H1 (cell line): ENCODE measurements at regions not wholly inside any gene's neighbourhood (a gene's known extent, or its start where the extent isn't known, plus 50 kb on each side); places are given as distances from the start of the nearest gene placed in this dataset.

Experiments used
- CTCF ChIA-PET: fragments of 300-600 bp; sonication (Branson Sonifier 250); formaldehyde crosslinking; loops from one replicate; lab custom pipeline; 2021; ENCODE audit not compliant: partially characterized antibody; lab: Charles Lee
- POLR2A ChIA-PET: fragments of 300-600 bp; sonication (Branson Sonifier 250); formaldehyde crosslinking; loops from one replicate; lab custom pipeline; 2021; ENCODE audit warnings: inconsistent platforms; ENCODE audit not compliant: partially characterized antibody; lab: Charles Lee
- DNase-seq, 2 experiments: peaks; one replicate each; pipeline versions ENCODE4 v3.0.0 to v3.0.0-alpha.2; 2010 to 2022; ENCODE audit warnings: low spot score in 2 of 2, low read depth in 1 of 2, mixed read lengths in 1 of 2
- FAIRE-seq: peaks from 2 replicates; lab custom pipeline; 2011; peaks lifted over from hg19 to GRCh38; lab: Jason Lieb, UNC
- H2AFZ ChIP-seq: 2 replicates; pipeline ENCODE4 v1.8.1; 2012; ENCODE audit warnings: low read length, inconsistent platforms
- H2AK5ac ChIP-seq: 2 replicates; pipeline ENCODE4 v1.6.1; 2013; ENCODE audit warnings: low read depth, low read length
- H2BK120ac ChIP-seq: replicated peaks from 2 replicates; pipeline ENCODE3; 2013; ENCODE audit warnings: low read depth, low read length, inconsistent platforms
- H2BK12ac ChIP-seq: 2 replicates; pipeline ENCODE4 v1.6.1; 2013; ENCODE audit warnings: low read depth, low read length
- H2BK15ac ChIP-seq: 2 replicates; pipeline ENCODE4 v1.6.1; 2013; ENCODE audit warnings: low read length
- H2BK20ac ChIP-seq: 2 replicates; pipeline ENCODE4 v1.6.1; 2013; ENCODE audit warnings: low read length
- H2BK5ac ChIP-seq: 2 replicates; pipeline ENCODE4 v1.6.1; 2013; ENCODE audit warnings: low read depth, low read length
- H3K14ac ChIP-seq: 2 replicates; pipeline ENCODE4 v1.6.1; 2013; ENCODE audit warnings: inconsistent platforms; ENCODE audit not compliant: insufficient read length
- H3K18ac ChIP-seq: 2 replicates; pipeline ENCODE4 v1.6.1; 2013; ENCODE audit warnings: low read length; ENCODE audit errors: extremely low read depth
- H3K23ac ChIP-seq: 2 replicates; pipeline ENCODE4 v1.6.1; 2013; ENCODE audit warnings: inconsistent platforms; ENCODE audit not compliant: insufficient read length
- H3K23me2 ChIP-seq: 2 replicates; pipeline ENCODE4 v1.6.1; 2013; ENCODE audit warnings: low read depth, low read length
- H3K27ac ChIP-seq: 2 replicates; pipeline ENCODE4 v1.6.1; 2011; ENCODE audit warnings: low read depth, low read length, inconsistent platforms
- H3K27me3 ChIP-seq, 4 experiments: replicated peaks in 1 of 4; 1 replicate in 1 of 4; 2 replicates in 3 of 4; pipeline versions ENCODE4 v1.6.1 to v1.8.1; 2011 to 2013; ENCODE audit warnings: low read length in 3 of 4, mild to moderate bottlenecking in 3 of 4, inconsistent platforms in 2 of 4, mixed read lengths in 2 of 4, moderate library complexity in 1 of 4; ENCODE audit not compliant: control insufficient read depth in 3 of 4, insufficient read depth in 3 of 4; ENCODE audit errors: extremely low read depth in 1 of 4
- H3K36me3 ChIP-seq, 4 experiments: 2 replicates each; pipeline versions ENCODE4 v1.6.1 to v1.8.1; 2011 to 2013; ENCODE audit warnings: mild to moderate bottlenecking in 4 of 4, low read length in 3 of 4, moderate library complexity in 2 of 4, control low read depth in 1 of 4, inconsistent platforms in 1 of 4; ENCODE audit not compliant: insufficient read depth in 4 of 4, control insufficient read depth in 2 of 4
- H3K4ac ChIP-seq: replicated peaks from 2 replicates; pipeline ENCODE3; 2013; ENCODE audit warnings: low read length, low read depth, mixed read lengths, inconsistent platforms; ENCODE audit not compliant: insufficient read length
- H3K4me1 ChIP-seq, 4 experiments: replicated peaks in 1 of 4; 1 replicate in 1 of 4; 2 replicates in 3 of 4; pipeline versions ENCODE4 v1.6.1 to v1.8.1; 2011 to 2013; ENCODE audit warnings: low read length in 3 of 4, inconsistent platforms in 2 of 4, mixed read lengths in 1 of 4; ENCODE audit not compliant: insufficient read depth in 4 of 4, control insufficient read depth in 3 of 4
- H3K4me2 ChIP-seq, 2 experiments: 2 replicates each; pipeline versions ENCODE4 v1.6.1 to v1.8.1; 2011 to 2013; ENCODE audit warnings: low read depth in 2 of 2, low read length in 2 of 2, control low read depth in 1 of 2, inconsistent platforms in 1 of 2, mild to moderate bottlenecking in 1 of 2; ENCODE audit not compliant: insufficient read depth in 1 of 2
- H3K4me3 ChIP-seq, 4 experiments: fragments of 200-600, 300-600 bp in 1 of 4; sonication (generic), shearing (Covaris generic), sonication (Bioruptor Twin) in 1 of 4; 2 replicates each; pipeline versions ENCODE4 v1.5.1 to v1.8.1; 2011 to 2016; ENCODE audit warnings: low read length in 4 of 4, low read depth in 3 of 4, control low read depth in 2 of 4, inconsistent platforms in 2 of 4, mild to moderate bottlenecking in 2 of 4, mixed read lengths in 1 of 4, moderate library complexity in 1 of 4; ENCODE audit not compliant: insufficient read depth in 2 of 4; ENCODE audit errors: extremely low read depth in 1 of 4
- H3K56ac ChIP-seq: replicated peaks from 2 replicates; pipeline ENCODE3; 2013; ENCODE audit warnings: low read depth, mild to moderate bottlenecking, mixed read lengths, low read length, inconsistent platforms; ENCODE audit not compliant: insufficient read length
- H3K79me1 ChIP-seq: 2 replicates; pipeline ENCODE4 v1.6.1; 2013; ENCODE audit warnings: low read depth, low read length, control low read depth
- H3K79me2 ChIP-seq, 2 experiments: 2 replicates each; pipeline versions ENCODE4 v1.6.1 to v1.8.1; 2012 to 2013; ENCODE audit warnings: low read length in 2 of 2, mild to moderate bottlenecking in 2 of 2, inconsistent platforms in 1 of 2; ENCODE audit not compliant: insufficient read depth in 2 of 2, control insufficient read depth in 1 of 2
- H3K9ac ChIP-seq, 4 experiments: replicated peaks in 1 of 4; 1 replicate in 1 of 4; 2 replicates in 3 of 4; pipeline versions ENCODE4 v1.6.1 to v1.8.1; 2011 to 2013; ENCODE audit warnings: low read depth in 3 of 4, low read length in 3 of 4, control low read depth in 2 of 4, mild to moderate bottlenecking in 2 of 4, moderate library complexity in 2 of 4, inconsistent platforms in 1 of 4; ENCODE audit errors: extremely low read depth in 1 of 4
- H3K9me3 ChIP-seq, 2 experiments: 2 replicates each; pipeline versions ENCODE4 v1.6.1 to v1.8.1; 2012 to 2013; ENCODE audit warnings: mild to moderate bottlenecking in 2 of 2, moderate library complexity in 2 of 2, control low read depth in 1 of 2, inconsistent platforms in 1 of 2, low read depth in 1 of 2, low read length in 1 of 2, mixed read lengths in 1 of 2; ENCODE audit not compliant: insufficient read depth in 2 of 2
- H4K20me1 ChIP-seq, 2 experiments: replicated peaks in 1 of 2; 2 replicates each; pipeline versions ENCODE3 to v1.8.1; 2011 to 2013; ENCODE audit warnings: inconsistent platforms in 2 of 2, low read length in 2 of 2, mild to moderate bottlenecking in 1 of 2; ENCODE audit not compliant: insufficient read depth in 2 of 2, control insufficient read depth in 1 of 2
- H4K5ac ChIP-seq: 2 replicates; pipeline ENCODE4 v1.6.1; 2013; ENCODE audit warnings: low read length, low read depth, mixed read lengths, inconsistent platforms; ENCODE audit not compliant: insufficient read length
- H4K8ac ChIP-seq: 2 replicates; pipeline ENCODE4 v1.8.0; 2013; ENCODE audit warnings: mild to moderate bottlenecking, moderate library complexity, low read length, inconsistent platforms; ENCODE audit not compliant: insufficient read depth; ENCODE audit errors: extremely low read depth
- H4K91ac ChIP-seq: replicated peaks from 2 replicates; pipeline ENCODE3; 2013; ENCODE audit warnings: low read length, mixed read lengths, inconsistent platforms; ENCODE audit not compliant: insufficient read length
- CBX5 ChIP-seq: fragments of 300-800, 300-1000 bp; sonication (generic); IDR thresholded peaks from 2 replicates; pipeline ENCODE4 v1.7.1; 2016; ENCODE audit warnings: antibody characterized with exemption, low read length, low read depth
- CTBP2 ChIP-seq: IDR thresholded peaks from 2 replicates; pipeline ENCODE4 v1.7.0; 2011; ENCODE audit warnings: borderline replicate concordance, mild to moderate bottlenecking, moderate library complexity, mixed read lengths, low read length; ENCODE audit not compliant: insufficient read depth, insufficient read length
- EGR1 ChIP-seq: IDR thresholded peaks from 2 replicates; pipeline ENCODE4 v1.6.1; 2011; ENCODE audit warnings: low read depth, low read length, borderline replicate concordance
- GABPA ChIP-seq: IDR thresholded peaks from 2 replicates; pipeline ENCODE4 v1.6.1; 2011; ENCODE audit warnings: mild to moderate bottlenecking, low read length, moderate library complexity, borderline replicate concordance; ENCODE audit not compliant: insufficient read depth
- GTF2F1 ChIP-seq: IDR thresholded peaks from 2 replicates; pipeline ENCODE4 v1.6.1; 2012; ENCODE audit warnings: low read depth, low read length, improper control_type of control experiment, borderline replicate concordance
- HDAC2 ChIP-seq, 2 experiments: fragments of 300-600 bp in 1 of 2; sonication (generic) in 1 of 2; IDR thresholded peaks; 2 replicates each; pipeline ENCODE4 v1.6.1; 2011 to 2012; ENCODE audit warnings: low read depth in 2 of 2, low read length in 2 of 2, mild to moderate bottlenecking in 2 of 2, moderate library complexity in 2 of 2, borderline replicate concordance in 1 of 2, inconsistent platforms in 1 of 2
- JUN ChIP-seq: IDR thresholded peaks from 2 replicates; pipeline ENCODE4 v1.6.1; 2011; ENCODE audit warnings: low read depth, mild to moderate bottlenecking, improper control_type of control experiment, low read length
- NRF1 ChIP-seq: IDR thresholded peaks from 2 replicates; pipeline ENCODE4 v1.6.1; 2011; ENCODE audit warnings: mild to moderate bottlenecking, low read depth, low read length, improper control_type of control experiment
- PHF8 ChIP-seq: fragments of 200-600 bp; sonication (generic); conservative IDR thresholded peaks from 2 replicates; pipeline ENCODE4 v1.7.1; 2012; ENCODE audit warnings: low read depth, mild to moderate bottlenecking, inconsistent platforms, low read length, moderate library complexity
- SRF ChIP-seq: IDR thresholded peaks from 2 replicates; pipeline ENCODE4 v1.6.1; 2011; ENCODE audit warnings: mild to moderate bottlenecking, low read depth, low read length, moderate library complexity
- WGBS, 2 experiments: shearing (Covaris generic) in 1 of 2; methylation state at CpG; one replicate each; pipeline versions ENCODE4 v1.1.6 to v1.1.7; 2013 to 2015; ENCODE audit warnings: low lambda C conversion rate in 2 of 2, mixed read lengths in 2 of 2, inconsistent platforms in 1 of 2, low coverage in 1 of 2, missing lambda C conversion rate in 1 of 2; ENCODE audit not compliant: insufficient replicate concordance in 2 of 2, insufficient coverage in 1 of 2, insufficient read length in 1 of 2; ENCODE audit errors: extremely low coverage in 1 of 2, missing lambda C conversion rate in 1 of 2; 5-methylcytosine and 5-hydroxymethylcytosine counted together
- TF ChIP-seq, protein P1 (sequence below): IDR thresholded peaks from 2 replicates; pipeline ENCODE4 v1.6.1; 2012; ENCODE audit warnings: low read length, inconsistent platforms

GRCh38 chr11:70879601-70880285, 372.6 kb downstream of the SHANK2 start:
- DNase-seq (no peak), FAIRE-seq (no peak)
- H2BK120ac ChIP-seq = no peak overlapping the region
- H3K4me2 ChIP-seq = no peak overlapping the region
- no peak overlapping the region for H3K18ac ChIP-seq
- no peak overlapping the region for H2BK5ac ChIP-seq
- H3K4ac ChIP-seq = no peak overlapping the region
- H3K4me3 ChIP-seq = no peak overlapping the region
- no peak overlapping the region for H4K5ac ChIP-seq
- no peak overlapping the region for H3K23ac ChIP-seq
- no peaks in the 10 kb centered on the region for H3K79me2 ChIP-seq
- WGBS, 2 experiments = 90% methylated on average over 11 of the region's 11 CpGs; no CpG with 5 or more reads in 1 of the 2 experiments
- H3K27ac ChIP-seq = no peak overlapping the region
- H3K23me2 ChIP-seq = no peaks in the 10 kb centered on the region
- H4K20me1 ChIP-seq = peaks cover 2 to 8% of the 10 kb centered on the region in 2 experiments
- ChIA-PET CTCF (interaction anchor here (1.2 to 1.9 kb wide), 5 partner anchors 13 to 546 kb away, joined by 3 to 9 read pairs (median 5); no protein-coding TSS in a partner anchor), POLR2A (interaction anchor here (1.5 kb wide), 1 partner anchor 35 kb away, joined by 4 read pairs; no protein-coding TSS in a partner anchor)
- H3K36me3 ChIP-seq = no peaks in the 10 kb centered on the region
- no peaks in the 10 kb centered on the region for H3K79me1 ChIP-seq
- H4K91ac ChIP-seq = no peak overlapping the region
- no peak overlapping the region for H3K9ac ChIP-seq
- no peak overlapping the region for H2BK15ac ChIP-seq
- H3K4me1 ChIP-seq = peaks cover 0 to 5% (median 4%) of the 10 kb centered on the region in 4 experiments; a peak in 2 of 7 replicates
- H2AFZ ChIP-seq = no peak overlapping the region
- no peak overlapping the region for H2AK5ac ChIP-seq
- H3K56ac ChIP-seq = no peak overlapping the region
- no peak overlapping the region for H2BK20ac ChIP-seq
- H4K8ac ChIP-seq = no peak overlapping the region
- no peak overlapping the region for H3K14ac ChIP-seq
- H3K9me3 ChIP-seq = no peaks in the 10 kb centered on the region
- no peak overlapping the region for H2BK12ac ChIP-seq
- no peaks in the 10 kb centered on the region for H3K27me3 ChIP-seq
- no peak for TF ChIP-seq GTF2F1
- no peak for TF ChIP-seq NRF1
- no peak for TF ChIP-seq CBX5
- no peak for TF ChIP-seq GABPA
- TF ChIP-seq CTBP2 = no peak
- no peak for TF ChIP-seq HDAC2 (IDR thresholded peaks at IDR 0.05; ENCODE audit: borderline replicate concordance in 1 of 2, low read depth in 2 of 2, low read length in 2 of 2)
- no peak for TF ChIP-seq PHF8
- no peak for TF ChIP-seq SRF
- TF ChIP-seq JUN = no peak
- TF ChIP-seq, protein P1, sequence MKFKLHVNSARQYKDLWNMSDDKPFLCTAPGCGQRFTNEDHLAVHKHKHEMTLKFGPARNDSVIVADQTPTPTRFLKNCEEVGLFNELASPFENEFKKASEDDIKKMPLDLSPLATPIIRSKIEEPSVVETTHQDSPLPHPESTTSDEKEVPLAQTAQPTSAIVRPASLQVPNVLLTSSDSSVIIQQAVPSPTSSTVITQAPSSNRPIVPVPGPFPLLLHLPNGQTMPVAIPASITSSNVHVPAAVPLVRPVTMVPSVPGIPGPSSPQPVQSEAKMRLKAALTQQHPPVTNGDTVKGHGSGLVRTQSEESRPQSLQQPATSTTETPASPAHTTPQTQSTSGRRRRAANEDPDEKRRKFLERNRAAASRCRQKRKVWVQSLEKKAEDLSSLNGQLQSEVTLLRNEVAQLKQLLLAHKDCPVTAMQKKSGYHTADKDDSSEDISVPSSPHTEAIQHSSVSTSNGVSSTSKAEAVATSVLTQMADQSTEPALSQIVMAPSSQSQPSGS = no peak
- no peak for TF ChIP-seq EGR1
